HG02981 (cell line): ENCODE measurements at regions not wholly inside any gene's neighbourhood (a gene's known extent, or its start where the extent isn't known, plus 50 kb on each side); places are given as distances from the start of the nearest gene placed in this dataset.

ENCODE experiments used
- ATAC-seq: cut with Tn5 transposase; IDR thresholded peaks from one replicate; pipeline ENCODE4 v1.9.1; 2021; ENCODE audit warnings: mild to moderate bottlenecking, moderate library complexity; ENCODE audit not compliant: unreplicated experiment

GRCh38 chr5:38101897-38102296 lies 156.5 kb upstream of the EGFLAM start:
- no peak for ATAC-seq

- no peak for ATAC-seq
Observed at GRCh38 chr5:38099205-38100168, 158.9 kb upstream of the EGFLAM start.

DNA sequence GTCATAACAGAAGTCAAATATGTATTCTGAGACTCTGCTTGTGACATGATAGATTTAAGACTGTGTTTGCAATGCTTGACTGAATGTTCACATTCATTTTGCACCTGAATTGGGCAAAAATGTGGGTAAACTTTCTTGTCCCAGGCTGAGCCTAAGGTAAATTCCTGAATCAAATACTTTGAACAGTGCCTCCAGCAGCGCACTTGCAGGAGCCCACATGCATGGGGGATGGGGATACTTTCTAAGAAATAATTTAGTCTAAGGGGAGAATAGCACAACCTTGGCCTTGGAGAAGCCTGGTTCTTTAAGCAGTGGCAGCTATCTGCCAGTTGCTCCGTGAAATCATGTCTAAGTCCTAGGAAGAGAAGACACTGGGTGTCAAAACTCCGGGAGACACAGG lies 163.5 kb upstream of the EGFLAM start:
- ATAC-seq = no peak

DNA sequence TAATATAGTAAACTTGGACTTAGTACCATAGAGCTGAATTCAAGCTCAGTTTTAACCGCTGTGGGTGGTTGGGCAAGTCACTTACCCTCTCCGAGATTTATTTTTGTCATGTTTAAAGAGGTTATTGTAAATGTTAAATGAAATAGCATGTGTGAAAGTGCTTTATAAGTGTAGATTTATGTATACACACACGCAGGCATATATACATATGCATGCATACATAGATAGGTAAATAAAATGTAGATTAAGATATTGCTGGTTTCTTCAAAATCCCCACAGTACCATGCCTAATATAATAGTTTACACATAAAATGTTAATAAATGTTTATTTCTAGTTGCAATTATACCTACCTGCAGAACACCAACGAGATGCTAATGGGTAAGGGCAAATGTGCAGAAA lies 164.5 kb upstream of the EGFLAM start:
- ATAC-seq = no peak

DNA sequence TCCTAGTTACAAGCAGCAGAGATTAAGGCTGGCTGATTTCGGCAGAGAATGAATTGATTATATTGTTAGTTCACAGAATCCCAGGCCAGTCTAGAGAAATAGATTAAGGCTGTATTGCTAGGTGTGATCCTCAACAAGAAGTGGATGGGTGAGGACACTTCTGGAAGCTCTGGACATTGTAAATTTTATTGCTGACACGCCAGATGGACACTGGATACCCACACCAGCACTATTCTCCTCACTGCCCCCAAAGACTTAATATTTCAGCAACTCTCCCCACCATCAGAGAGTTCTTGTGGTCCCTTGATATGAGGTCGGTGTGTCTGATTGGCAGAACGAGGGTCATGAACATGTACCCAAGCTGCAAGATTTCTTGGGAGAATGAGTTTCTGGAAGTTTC lies 171.6 kb upstream of the EGFLAM start:
- ATAC-seq = no peak

DNA sequence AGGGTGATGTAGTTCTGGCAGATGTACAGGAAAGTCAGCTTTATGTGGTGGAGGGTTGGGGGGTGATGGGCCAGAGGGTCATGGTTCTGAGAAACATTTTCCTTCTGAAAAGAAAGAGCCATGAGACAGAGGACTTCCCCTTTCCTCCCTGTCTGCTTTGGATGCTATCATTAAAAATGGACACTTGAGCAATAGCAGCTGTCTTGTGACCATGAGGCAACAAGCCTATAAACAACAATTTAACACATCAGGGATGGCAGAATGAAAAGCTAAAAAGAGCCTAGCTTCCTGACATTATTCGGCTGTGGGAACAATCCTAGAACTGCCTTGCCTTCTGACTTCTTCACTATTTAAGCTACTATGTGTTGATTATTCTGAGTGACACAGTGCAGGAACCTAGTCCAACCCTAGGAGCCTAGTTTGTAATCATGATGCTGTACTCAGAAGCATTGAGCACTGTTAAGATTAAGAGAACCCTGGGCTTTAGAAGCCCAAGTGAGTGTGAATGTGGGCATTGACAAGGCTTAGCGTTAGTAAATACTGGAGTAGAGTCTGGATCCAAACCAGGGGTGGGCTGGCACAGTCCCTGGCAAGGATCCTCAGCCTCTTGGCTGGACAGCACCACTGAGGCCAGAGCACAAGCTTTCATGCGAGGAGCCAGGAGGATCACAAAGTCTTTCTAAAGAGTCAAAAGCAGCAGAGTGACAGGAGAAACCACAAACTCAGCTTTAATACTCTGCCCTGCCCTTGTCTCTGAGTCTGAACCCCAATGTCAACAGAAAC lies 178.5 kb upstream of the EGFLAM start:
- no peak for ATAC-seq

DNA sequence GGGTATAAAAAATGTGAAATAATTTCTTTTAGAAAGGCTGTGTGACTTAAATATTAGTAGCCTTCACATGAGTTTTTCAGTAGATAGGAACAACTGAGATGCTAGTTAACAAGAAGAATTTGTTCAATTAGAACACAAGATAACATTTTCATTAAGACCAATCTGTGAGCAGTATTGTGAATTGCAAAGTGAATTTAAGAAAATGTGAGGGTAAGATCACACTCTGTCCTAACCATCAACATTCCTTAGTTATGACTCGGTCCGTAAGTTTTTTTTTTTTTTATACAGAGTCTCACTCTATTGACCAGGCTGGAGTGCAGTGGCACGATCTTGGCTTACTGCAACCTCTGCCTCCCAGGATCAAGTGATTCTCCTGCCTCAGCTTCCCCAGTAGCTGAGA lies 180.2 kb upstream of the EGFLAM start:
- ATAC-seq = no peak

- ATAC-seq = no peak
Observed at GRCh38 chr5:38077652-38078051, 180.7 kb upstream of the EGFLAM start.

- no peak for ATAC-seq
Observed at GRCh38 chr5:38071831-38072694, 186.3 kb upstream of the EGFLAM start.

DNA sequence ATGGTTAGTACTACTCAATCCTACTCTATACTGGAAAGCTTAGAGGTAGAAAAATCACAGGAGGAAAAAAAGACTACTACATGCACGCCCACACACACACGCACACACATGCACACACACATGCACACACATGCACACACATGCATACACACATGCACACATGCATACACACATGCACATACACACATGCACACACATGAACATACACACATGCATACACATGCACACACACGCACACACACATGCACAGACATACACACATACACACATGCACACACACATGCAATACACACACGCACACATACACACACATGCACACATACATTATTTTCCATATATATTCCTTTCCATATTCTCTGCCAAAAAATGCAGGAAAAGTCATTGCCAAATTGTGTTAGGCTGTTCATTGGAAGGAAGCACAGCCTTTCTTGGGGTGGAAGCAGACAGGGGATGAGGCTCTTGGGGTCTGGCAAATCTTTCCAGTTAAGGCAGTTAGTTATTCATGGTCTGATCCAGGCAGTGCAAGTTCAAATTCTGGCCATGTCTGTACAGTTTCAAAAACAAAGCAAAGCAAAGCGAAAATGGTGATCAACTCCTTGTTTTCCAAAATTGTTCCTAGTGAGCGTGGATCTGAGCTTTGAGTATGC lies 187.9 kb upstream of the EGFLAM start:
- no peak for ATAC-seq

- no peak for ATAC-seq
Observed at GRCh38 chr5:38069360-38069759, 189.0 kb upstream of the EGFLAM start.

DNA sequence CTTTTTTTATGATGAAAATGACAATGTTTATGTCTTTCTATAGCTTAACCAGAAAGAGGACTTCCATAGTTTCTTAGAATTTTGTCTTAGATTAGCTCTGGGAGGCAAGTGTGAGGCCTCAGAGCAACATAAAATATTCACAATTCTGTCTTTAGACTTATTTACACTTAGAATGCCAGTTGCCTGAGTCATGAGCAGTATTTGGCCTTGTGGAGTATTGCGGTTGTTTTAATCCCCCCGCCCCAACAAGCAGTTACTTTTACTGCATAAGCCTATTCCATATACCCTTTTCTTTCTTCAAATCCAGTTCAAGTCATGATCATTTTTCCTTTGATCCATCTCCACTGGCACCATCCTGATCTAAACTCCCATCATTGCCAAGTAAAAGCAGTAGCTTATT lies 198.0 kb upstream of the EGFLAM start:
- ATAC-seq = no peak

DNA sequence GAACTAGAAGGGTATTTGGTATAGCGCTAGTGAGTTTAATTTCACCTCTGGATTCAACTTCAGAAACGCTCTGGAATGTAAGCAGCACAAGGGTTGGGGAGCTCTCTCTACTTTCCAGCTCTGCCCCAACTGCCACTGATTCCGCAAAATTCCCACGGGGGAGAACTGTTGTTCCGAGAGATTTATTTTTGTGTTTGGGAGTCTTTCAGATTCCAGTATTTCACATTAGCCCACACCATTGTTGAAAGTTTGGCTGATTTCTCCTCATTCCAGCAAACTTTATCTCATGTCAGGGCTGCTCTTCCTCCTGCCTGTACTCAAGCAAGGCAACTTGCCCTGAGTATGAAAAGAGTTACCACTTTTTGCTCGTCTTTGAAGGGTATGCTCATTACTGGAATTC lies 198.5 kb upstream of the EGFLAM start:
- no peak for ATAC-seq

- ATAC-seq = no peak
Observed at GRCh38 chr5:38051711-38052511, 206.4 kb upstream of the EGFLAM start.

DNA sequence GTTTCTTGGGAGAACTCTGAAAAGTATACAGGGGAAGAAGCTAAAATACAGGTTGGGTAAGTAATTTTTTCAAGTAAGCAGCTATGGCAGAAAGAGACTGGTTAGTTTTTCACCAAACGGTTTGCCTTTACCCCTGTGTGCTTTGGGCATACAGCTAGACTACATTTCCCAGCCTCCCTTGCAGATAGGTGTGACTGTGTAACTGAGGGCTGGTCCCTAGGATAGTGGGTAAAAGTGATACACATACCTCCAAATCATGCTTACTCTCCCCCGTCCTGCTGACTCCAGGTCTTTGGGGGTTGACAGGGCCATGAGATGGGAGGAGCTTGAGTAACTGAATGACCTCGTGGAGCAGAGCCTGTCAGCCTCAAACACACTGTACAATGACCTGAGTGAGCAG lies 208.6 kb upstream of the GDNF start:
- no peak for ATAC-seq

- no peak for ATAC-seq
Observed at GRCh38 chr5:38046103-38046502, 206.3 kb upstream of the GDNF start.

- no peak for ATAC-seq
Observed at GRCh38 chr5:38045446-38045845, 205.6 kb upstream of the GDNF start.

- ATAC-seq = no peak
Observed at GRCh38 chr5:38039826-38040225, 200.0 kb upstream of the GDNF start.

GRCh38 chr5:38039091-38039490 lies 199.2 kb upstream of the GDNF start:
- ATAC-seq = no peak

DNA sequence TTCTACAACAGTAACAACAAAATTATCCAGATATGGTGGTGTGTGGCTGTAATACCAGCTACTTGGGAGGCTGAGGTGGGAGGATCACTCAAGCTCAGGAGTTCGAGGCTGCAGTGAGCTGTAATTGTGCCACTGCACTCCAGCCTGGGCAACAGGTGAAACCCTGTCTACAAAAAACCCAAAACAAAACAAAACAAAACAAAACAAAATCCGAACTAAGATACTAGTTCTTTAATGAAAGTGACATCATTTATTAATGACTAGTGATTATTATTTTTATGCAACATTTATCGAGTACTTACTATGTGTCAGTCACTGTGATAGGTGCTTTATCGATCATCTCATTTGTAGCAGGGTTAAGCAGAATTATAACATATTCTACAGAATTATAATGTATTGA lies 196.9 kb upstream of the GDNF start:
- ATAC-seq = no peak
